Endothelial cell of umbilical vein (primary cell): ENCODE measurements at regions not wholly inside any gene's neighbourhood (a gene's known extent, or its start where the extent isn't known, plus 50 kb on each side); places are given as distances from the start of the nearest gene placed in this dataset.

Source experiments
- BruUV-seq: library from RNA; stranded (reverse); fragments of 400-500 nt; replicated peaks from 2 replicates; lab custom pipeline; 2021; lab: Mats Ljungman, UMichigan
- CTCF ChIA-PET: fragments of 300-600, 350-600 bp; sonication (Branson Sonifier 250); formaldehyde crosslinking; loops from one replicate; lab custom pipeline; 2021; ENCODE audit warnings: antibody characterized with exemption, inconsistent platforms; lab: Charles Lee
- POLR2A ChIA-PET: fragments of 300-600, 350-600 bp; sonication (Branson Sonifier 250); formaldehyde crosslinking; loops from one replicate; lab custom pipeline; 2021; ENCODE audit warnings: antibody characterized with exemption, inconsistent platforms; lab: Charles Lee
- DNase-seq: peaks from one replicate; pipeline ENCODE4 v3.0.0-alpha.2; 2011; ENCODE audit warnings: low read depth, low spot score
- FAIRE-seq: peaks from 2 replicates; lab custom pipeline; 2011; peaks lifted over from hg19 to GRCh38; lab: Jason Lieb, UNC
- H2AFZ ChIP-seq: 2 replicates; pipeline ENCODE4 v1.6.0; 2012; ENCODE audit warnings: low read depth, low read length, control low read depth, inconsistent platforms
- H3K27ac ChIP-seq: 2 replicates; pipeline ENCODE4 v1.5.1; 2011; ENCODE audit warnings: low read depth, mild to moderate bottlenecking, control low read depth, low read length, moderate library complexity; ENCODE audit not compliant: insufficient read depth
- H3K27me3 ChIP-seq, 2 experiments: 2 replicates each; pipeline versions ENCODE4 v1.6.0 to v1.6.1; 2011; ENCODE audit warnings: low read length in 2 of 2, mixed read lengths in 1 of 2; ENCODE audit not compliant: control insufficient read depth in 2 of 2, insufficient read depth in 2 of 2
- H3K36me3 ChIP-seq, 2 experiments: 2 replicates in 1 of 2; 3 replicates in 1 of 2; pipeline ENCODE4 v1.5.1; 2011; ENCODE audit warnings: low read length in 2 of 2, mild to moderate bottlenecking in 1 of 2, moderate library complexity in 1 of 2; ENCODE audit not compliant: control insufficient read depth in 2 of 2, insufficient read depth in 2 of 2; ENCODE audit errors: extremely low read depth in 1 of 2
- H3K4me1 ChIP-seq: 3 replicates; pipeline ENCODE4 v1.5.1; 2011; ENCODE audit warnings: mild to moderate bottlenecking, low read length; ENCODE audit not compliant: control insufficient read depth, insufficient read depth; ENCODE audit errors: extremely low read depth
- H3K4me2 ChIP-seq: 2 replicates; pipeline ENCODE4 v1.6.1; 2011; ENCODE audit warnings: low read length, control low read depth, mixed read lengths; ENCODE audit not compliant: insufficient read depth
- H3K4me3 ChIP-seq, 3 experiments: fragments of 200-600 bp in 1 of 3; sonication (generic), shearing (Covaris generic) in 1 of 3; replicated peaks in 1 of 3; 2 replicates each; pipeline ENCODE4 v1.5.1; 2011 to 2016; ENCODE audit warnings: control low read depth in 3 of 3, low read length in 3 of 3, mild to moderate bottlenecking in 2 of 3, inconsistent platforms in 1 of 3, low read depth in 1 of 3, moderate library complexity in 1 of 3; ENCODE audit not compliant: insufficient read depth in 1 of 3
- H3K79me2 ChIP-seq: 2 replicates; pipeline ENCODE4 v1.6.0; 2012; ENCODE audit warnings: low read length, inconsistent platforms; ENCODE audit not compliant: control insufficient read depth, insufficient read depth
- H3K9ac ChIP-seq: replicated peaks from 2 replicates; pipeline ENCODE3; 2011; ENCODE audit warnings: low read length, control low read depth; ENCODE audit not compliant: insufficient read depth; ENCODE audit errors: extremely low read depth
- H3K9me1 ChIP-seq: replicated peaks from 3 replicates; pipeline ENCODE4 v1.6.0; 2011; ENCODE audit warnings: mild to moderate bottlenecking, low read length; ENCODE audit not compliant: control insufficient read depth, insufficient read depth; ENCODE audit errors: extremely low read depth
- H3K9me3 ChIP-seq: replicated peaks from 2 replicates; pipeline ENCODE4 v1.5.1; 2012; ENCODE audit warnings: low read length, inconsistent platforms; ENCODE audit not compliant: control insufficient read depth, insufficient read depth
- H4K20me1 ChIP-seq: replicated peaks from 2 replicates; pipeline ENCODE3; 2011; ENCODE audit warnings: mild to moderate bottlenecking, low read length; ENCODE audit not compliant: control insufficient read depth, insufficient read depth; ENCODE audit errors: extremely low read depth
- GATA2 ChIP-seq: IDR thresholded peaks from 2 replicates; pipeline ENCODE4 v1.7.0; 2011; ENCODE audit warnings: low read depth, mild to moderate bottlenecking, moderate library complexity, mixed read lengths, low read length; ENCODE audit not compliant: insufficient read length, insufficient read depth
- JUN ChIP-seq: IDR thresholded peaks from 2 replicates; pipeline ENCODE4 v1.6.1; 2011; ENCODE audit warnings: borderline replicate concordance, low read depth; ENCODE audit not compliant: insufficient read length, insufficient read depth
- dilution Hi-C: fragments of 300-500 bp; cut with MboI; formaldehyde crosslinking; loops from one replicate; pipeline ENCODE4 v1.15.0; 2019; ENCODE audit warnings: low sequenced_read_pairs; ENCODE audit not compliant: extremely low pct_ligation_motif_present
- intact Hi-C: fragments of 100-400 bp; cut with micrococcal nuclease; formaldehyde crosslinking; loops from one replicate; pipeline ENCODE4 v1.10.0; 2022
- TF ChIP-seq, protein P1 (sequence below), 2 donors: IDR thresholded peaks; 1 replicate in 1 of 2; 2 replicates in 1 of 2; pipeline ENCODE4 v1.5.1; 2011; ENCODE audit warnings: low read length in 2 of 2, mild to moderate bottlenecking in 2 of 2, moderate library complexity in 2 of 2, control low read depth in 1 of 2, inconsistent platforms in 1 of 2, low read depth in 1 of 2; ENCODE audit not compliant: insufficient read depth in 1 of 2; ENCODE audit errors: extremely low read depth in 1 of 2

GRCh38 chr18:22765896-22766295 lies 167.2 kb upstream of the RBBP8 start:
- Histone ChIP-seq H2AFZ (no peak overlapping the region), H3K4me2 (no peak overlapping the region), H3K9me3 (no peaks in the 10 kb centered on the region), H3K4me3 (no peak overlapping the region), H3K4me1 (no peaks in the 10 kb centered on the region), H3K9me1 (no peaks in the 10 kb centered on the region), H3K27ac (no peak overlapping the region), H4K20me1 (no peaks in the 10 kb centered on the region), H3K9ac (no peak overlapping the region), H3K36me3 (no peaks in the 10 kb centered on the region), H3K79me2 (no peaks in the 10 kb centered on the region), H3K27me3 (peaks cover 6 to 14% of the 10 kb centered on the region in 2 experiments)
- TF ChIP-seq JUN, result no peak
- no peak for TF ChIP-seq GATA2
- no peak for FAIRE-seq
- intact Hi-C loops (no loop called here), dilution Hi-C loops (no loop called here)
- CTCF ChIA-PET, result interaction anchor here (0.9 kb wide), 1 partner anchor 24 kb away, joined by 4 read pairs; no protein-coding TSS in a partner anchor
- POLR2A ChIA-PET, result no interaction called here
- no TSS peak for BruUV-seq
- no peak for DNase-seq

GRCh38 chr18:22767653-22768052 lies 165.5 kb upstream of the RBBP8 start:
- no peak overlapping the region for H3K27ac ChIP-seq
- FAIRE-seq (no peak), DNase-seq (no peak)
- H2AFZ ChIP-seq, result no peak overlapping the region
- TF ChIP-seq, protein P1, sequence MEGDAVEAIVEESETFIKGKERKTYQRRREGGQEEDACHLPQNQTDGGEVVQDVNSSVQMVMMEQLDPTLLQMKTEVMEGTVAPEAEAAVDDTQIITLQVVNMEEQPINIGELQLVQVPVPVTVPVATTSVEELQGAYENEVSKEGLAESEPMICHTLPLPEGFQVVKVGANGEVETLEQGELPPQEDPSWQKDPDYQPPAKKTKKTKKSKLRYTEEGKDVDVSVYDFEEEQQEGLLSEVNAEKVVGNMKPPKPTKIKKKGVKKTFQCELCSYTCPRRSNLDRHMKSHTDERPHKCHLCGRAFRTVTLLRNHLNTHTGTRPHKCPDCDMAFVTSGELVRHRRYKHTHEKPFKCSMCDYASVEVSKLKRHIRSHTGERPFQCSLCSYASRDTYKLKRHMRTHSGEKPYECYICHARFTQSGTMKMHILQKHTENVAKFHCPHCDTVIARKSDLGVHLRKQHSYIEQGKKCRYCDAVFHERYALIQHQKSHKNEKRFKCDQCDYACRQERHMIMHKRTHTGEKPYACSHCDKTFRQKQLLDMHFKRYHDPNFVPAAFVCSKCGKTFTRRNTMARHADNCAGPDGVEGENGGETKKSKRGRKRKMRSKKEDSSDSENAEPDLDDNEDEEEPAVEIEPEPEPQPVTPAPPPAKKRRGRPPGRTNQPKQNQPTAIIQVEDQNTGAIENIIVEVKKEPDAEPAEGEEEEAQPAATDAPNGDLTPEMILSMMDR (IDR thresholded peaks at IDR 0.05; ENCODE audit: extremely low read depth in 1 of 2, insufficient read depth in 1 of 2, low read depth in 1 of 2, low read length in 2 of 2), result no peak
- no peak for TF ChIP-seq JUN
- no peaks in the 10 kb centered on the region for H4K20me1 ChIP-seq
- H3K4me2 ChIP-seq, result no peak overlapping the region
- H3K4me1 ChIP-seq, result no peaks in the 10 kb centered on the region
- H3K9ac ChIP-seq, result no peak overlapping the region
- H3K79me2 ChIP-seq, result no peaks in the 10 kb centered on the region
- peaks cover 6 to 14% of the 10 kb centered on the region in 2 experiments for H3K27me3 ChIP-seq
- no peaks in the 10 kb centered on the region for H3K36me3 ChIP-seq
- intact Hi-C loops, result no loop called here
- no peaks in the 10 kb centered on the region for H3K9me1 ChIP-seq
- ChIA-PET CTCF (no interaction called here), POLR2A (no interaction called here)
- no peak overlapping the region for H3K4me3 ChIP-seq
- no peaks in the 10 kb centered on the region for H3K9me3 ChIP-seq
- BruUV-seq, result no TSS peak
- dilution Hi-C loops, result no loop called here
